PC-9 (cell line): ENCODE measurements at regions not wholly inside any gene's neighbourhood (a gene's known extent, or its start where the extent isn't known, plus 50 kb on each side); places are given as distances from the start of the nearest gene placed in this dataset.
"Not testable (repeated sequence)": the region's sequence is repeated elsewhere in the genome, so short reads cannot be mapped to it uniquely, and the experiment has no call there.

Experiments used
- BruUV-seq: library from RNA; stranded (reverse); fragments of 400-500 nt; replicated peaks from 2 replicates; lab custom pipeline; 2021; lab: Mats Ljungman, UMichigan
- CTCF ChIA-PET: fragments of 300-600 bp; sonication (Branson Sonifier 250); formaldehyde crosslinking; loops from one replicate; lab custom pipeline; 2022; ENCODE audit warnings: antibody characterized with exemption; lab: Charles Lee
- POLR2A ChIA-PET: fragments of 300-600 bp; sonication (Branson Sonifier 250); formaldehyde crosslinking; loops from one replicate; lab custom pipeline; 2022; ENCODE audit warnings: antibody characterized with exemption; ENCODE audit not compliant: unreplicated experiment; lab: Charles Lee
- DNase-seq, 2 experiments: peaks; one replicate each; pipeline versions ENCODE4 v3.0.0 to v3.0.0-alpha.2; 2015 to 2022; ENCODE audit warnings: mixed read lengths in 1 of 2
- H2AFZ ChIP-seq: fragments of 200-600 bp; sonication (generic); 2 replicates; pipeline ENCODE4 v1.8.1; 2017; ENCODE audit warnings: antibody characterized with exemption
- H3F3A ChIP-seq: fragments of 200-600 bp; sonication (generic); 2 replicates; pipeline ENCODE4 v1.8.1; 2017; ENCODE audit warnings: antibody characterized with exemption, mild to moderate bottlenecking, low read depth; ENCODE audit not compliant: insufficient read depth
- H3K27ac ChIP-seq: fragments of 200-600 bp; sonication (generic); 2 replicates; pipeline ENCODE4 v1.6.1; 2016; ENCODE audit warnings: mixed run types
- H3K27me3 ChIP-seq: fragments of 200-600 bp; sonication (generic); 2 replicates; pipeline ENCODE4 v1.6.1; 2016; ENCODE audit warnings: low read depth, mixed run types; ENCODE audit not compliant: insufficient read depth
- H3K36me3 ChIP-seq: fragments of 200-600 bp; sonication (generic); 2 replicates; pipeline ENCODE4 v1.6.1; 2016; ENCODE audit warnings: low read depth, mixed run types
- H3K4me1 ChIP-seq: fragments of 200-600 bp; sonication (generic); replicated peaks from 2 replicates; pipeline ENCODE4 v1.6.1; 2016; ENCODE audit warnings: mixed run types; ENCODE audit not compliant: insufficient read depth
- H3K4me2 ChIP-seq: fragments of 200-600 bp; sonication (generic); 2 replicates; pipeline ENCODE4 v1.6.1; 2017; ENCODE audit warnings: mixed run types
- H3K4me3 ChIP-seq: fragments of 200-600 bp; sonication (generic); 2 replicates; pipeline ENCODE4 v1.6.1; 2016; ENCODE audit warnings: mixed run types
- H3K79me2 ChIP-seq: fragments of 200-600 bp; sonication (generic); 2 replicates; pipeline ENCODE4 v1.6.1; 2017; ENCODE audit warnings: low read depth, mixed run types
- H3K9me2 ChIP-seq: fragments of 200-600 bp; sonication (generic); 2 replicates; pipeline ENCODE4 v1.8.1; 2017; ENCODE audit warnings: mild to moderate bottlenecking; ENCODE audit not compliant: insufficient read depth
- H3K9me3 ChIP-seq: fragments of 200-600 bp; sonication (generic); 2 replicates; pipeline ENCODE4 v1.8.1; 2016; ENCODE audit warnings: low read depth; ENCODE audit not compliant: insufficient read depth
- H4K20me1 ChIP-seq: fragments of 200-600 bp; sonication (generic); 2 replicates; pipeline ENCODE4 v1.8.1; 2017; ENCODE audit not compliant: insufficient read depth
- CTCF ChIP-seq: fragments of 200-600 bp; sonication (generic); conservative IDR thresholded peaks from 2 replicates; pipeline ENCODE4 v1.6.1; 2017; ENCODE audit warnings: mixed run types, antibody characterized with exemption, mild to moderate bottlenecking, moderate library complexity
- EZH2 ChIP-seq: fragments of 200-600 bp; sonication (generic); IDR thresholded peaks from 2 replicates; pipeline ENCODE4 v1.8.0; 2017; ENCODE audit warnings: antibody characterized with exemption, low read depth
- intact Hi-C: fragments of 100-400 bp; cut with micrococcal nuclease; formaldehyde crosslinking; loops from one replicate; pipeline ENCODE4 v1.10.0; 2022; ENCODE audit not compliant: unreplicated experiment

GRCh38 chr13:83449668-83450395 lies 432.4 kb downstream of the SLITRK1 start:
- Histone ChIP-seq H3K4me1 (peaks cover 16% of the 10 kb centered on the region; the same call in 1 of the 2 replicates), H3F3A (no peaks in the 10 kb centered on the region), H3K4me3 (no peak overlapping the region), H2AFZ (no peak overlapping the region), H3K4me2 (peak overlapping the region; percentile 12; the same call in 1 of the 2 replicates), H3K36me3 (no peaks in the 10 kb centered on the region), H3K27ac (peak overlapping the region; percentile 55), H3K9me2 (no peaks in the 10 kb centered on the region; the same call in none of the 2 replicates), H3K9me3 (no peaks in the 10 kb centered on the region), H3K79me2 (no peaks in the 10 kb centered on the region), H3K27me3 (no peaks in the 10 kb centered on the region), H4K20me1 (no peaks in the 10 kb centered on the region)
- ChIA-PET CTCF (no interaction called here), POLR2A (interaction anchor here (0.6 to 0.7 kb wide), 2 partner anchors 457 to 895 kb away, joined by 3 to 9 read pairs; no protein-coding TSS in a partner anchor)
- no TSS peak for BruUV-seq
- DNase-seq = peak in 1 of 2 experiments; percentile 79
- no peak for TF ChIP-seq EZH2
- TF ChIP-seq CTCF = no peak
- intact Hi-C loops = no loop called here

GRCh38 chr13:83440465-83440864 lies 441.8 kb downstream of the SLITRK1 start:
- Histone ChIP-seq H3K79me2 (no peaks in the 10 kb centered on the region), H3K9me3 (no peaks in the 10 kb centered on the region), H3K36me3 (no peaks in the 10 kb centered on the region), H3K4me3 (no peak overlapping the region), H3K27me3 (no peaks in the 10 kb centered on the region), H4K20me1 (no peaks in the 10 kb centered on the region), H2AFZ (no peak overlapping the region), H3K4me1 (no peaks in the 10 kb centered on the region), H3F3A (no peaks in the 10 kb centered on the region), H3K4me2 (no peak overlapping the region), H3K27ac (no peak overlapping the region), H3K9me2 (no peaks in the 10 kb centered on the region)
- POLR2A ChIA-PET = no interaction called here
- no peak for TF ChIP-seq CTCF
- no peak for TF ChIP-seq EZH2
- no peak for DNase-seq
- BruUV-seq = no TSS peak
- intact Hi-C loops = no loop called here
- CTCF ChIA-PET = no interaction called here

GRCh38 chr13:83439464-83439863 lies 442.8 kb downstream of the SLITRK1 start:
- H2AFZ ChIP-seq, H3K36me3 ChIP-seq, H3K4me3 ChIP-seq, H4K20me1 ChIP-seq, BruUV-seq, H3K4me2 ChIP-seq, H3K9me3 ChIP-seq, H3F3A ChIP-seq, H3K9me2 ChIP-seq, POLR2A ChIA-PET, DNase-seq, H3K79me2 ChIP-seq, H3K27me3 ChIP-seq, intact Hi-C loops, H3K4me1 ChIP-seq, CTCF ChIA-PET, H3K27ac ChIP-seq: not testable (repeated sequence)
